BLaER1 treated with 17β-estradiol and CSF1 and Interleukin-3, amounts not matched to agents 10 nM and 100 nM (cell line): ENCODE measurements at regions not wholly inside any gene's neighbourhood (a gene's known extent, or its start where the extent isn't known, plus 50 kb on each side); places are given as distances from the start of the nearest gene placed in this dataset.

Source experiments
- H3K27ac ChIP-seq, 11 experiments: shearing (Covaris generic); formaldehyde crosslinking; 2 replicates each; pipeline ENCODE4 v1.8.1; 2022
- H3K27me3 ChIP-seq, 11 experiments: shearing (Covaris generic); formaldehyde crosslinking; 2 replicates each; pipeline ENCODE4 v1.8.1; 2022
- H3K36me3 ChIP-seq, 11 experiments: shearing (Covaris generic); formaldehyde crosslinking; 2 replicates each; pipeline ENCODE4 v1.8.1; 2022
- H3K4me1 ChIP-seq, 10 experiments: shearing (Covaris generic); formaldehyde crosslinking; 2 replicates each; pipeline ENCODE4 v1.8.1; 2022
- H3K4me2 ChIP-seq, 11 experiments: shearing (Covaris generic); formaldehyde crosslinking; 2 replicates each; pipeline ENCODE4 v1.8.1; 2022
- H3K4me3 ChIP-seq, 10 experiments: shearing (Covaris generic); formaldehyde crosslinking; 2 replicates each; pipeline ENCODE4 v1.8.1; 2022
- H3K9ac ChIP-seq, 11 experiments: shearing (Covaris generic); formaldehyde crosslinking; 2 replicates each; pipeline ENCODE4 v1.8.1; 2022
- H3K9me3 ChIP-seq, 11 experiments: shearing (Covaris generic); formaldehyde crosslinking; replicated peaks in 1 of 11; 2 replicates each; pipeline ENCODE4 v1.8.1; 2022
- H4K20me1 ChIP-seq, 11 experiments: shearing (Covaris generic); formaldehyde crosslinking; 2 replicates each; pipeline ENCODE4 v1.8.1; 2022
- Cebpa-rat ChIP-seq, 11 experiments: shearing (Covaris generic); IDR thresholded peaks; 2 replicates each; pipeline ENCODE4 v1.8.1; 2022

DNA sequence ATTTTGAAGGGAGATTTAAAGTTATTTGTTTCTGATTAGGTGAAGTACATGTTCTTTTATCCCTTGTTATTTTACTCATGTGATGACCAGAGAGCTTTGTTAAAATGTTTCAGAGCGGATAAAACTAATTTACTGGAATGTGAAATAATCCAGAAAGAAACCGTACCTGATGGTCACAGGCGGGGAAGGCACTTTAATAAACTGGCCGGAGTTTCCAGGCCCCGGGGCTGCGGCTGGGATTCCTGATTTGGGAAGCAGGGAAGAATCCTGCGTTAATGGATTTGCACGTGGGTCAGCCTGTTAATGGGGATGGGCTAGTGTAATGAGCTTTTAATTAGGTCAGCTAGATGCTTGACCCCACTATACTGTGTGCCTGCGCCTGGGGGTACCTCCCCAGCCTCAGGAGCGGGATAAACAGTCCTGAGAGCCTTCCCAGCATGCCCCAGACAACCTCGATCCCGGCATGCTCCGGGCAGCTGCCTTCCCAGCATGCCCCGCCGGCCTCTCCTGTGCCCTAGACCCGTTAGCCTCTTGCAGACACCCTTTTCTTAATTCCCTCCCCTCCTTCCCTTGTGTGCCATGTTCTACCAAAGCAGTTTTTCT, 208.6 kb upstream of the CDKN3 start:
- no peak for TF ChIP-seq Cebpa-rat (IDR thresholded peaks at IDR 0.05)
- Histone ChIP-seq H3K9me3 (no peaks in the 10 kb centered on the region), H3K9ac (no peak overlapping the region), H3K4me3 (no peak overlapping the region), H3K4me2 (no peak overlapping the region), H3K27ac (no peak overlapping the region), H4K20me1 (no peaks in the 10 kb centered on the region), H3K27me3 (no peaks in the 10 kb centered on the region), H3K36me3 (no peaks in the 10 kb centered on the region), H3K4me1 (peaks cover 7 to 12% (median 10%) of the 10 kb centered on the region in 10 experiments; a peak in 19 of 20 replicates)

DNA sequence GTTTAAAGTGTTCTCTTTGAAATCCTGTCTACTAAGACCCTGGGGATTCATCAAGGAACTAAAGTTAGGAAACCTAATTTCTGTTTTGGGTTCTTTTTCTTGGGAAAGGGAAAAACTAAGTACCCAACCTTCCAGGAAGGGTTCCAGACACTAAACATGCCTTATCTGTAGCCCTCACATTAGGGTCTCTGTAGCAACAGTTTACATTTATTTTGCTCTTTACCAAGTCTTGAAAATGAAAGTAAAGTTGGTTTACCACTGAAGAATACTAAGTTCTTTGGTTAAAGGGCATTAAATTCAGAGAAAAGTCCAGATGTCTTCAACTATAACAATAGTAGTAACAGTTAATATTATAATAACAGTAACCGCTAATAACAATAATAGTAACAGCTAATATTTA, 207.5 kb upstream of the CDKN3 start:
- H3K27me3 ChIP-seq: no peaks in the 10 kb centered on the region
- peaks cover 7 to 12% (median 10%) of the 10 kb centered on the region in 10 experiments; a peak in 19 of 20 replicates for H3K4me1 ChIP-seq
- no peaks in the 10 kb centered on the region for H3K9me3 ChIP-seq
- TF ChIP-seq Cebpa-rat (IDR thresholded peaks at IDR 0.05): no peak
- H3K4me3 ChIP-seq: no peak overlapping the region
- H3K27ac ChIP-seq: peak overlapping the region in 2 of 11 experiments; percentile 15 to 43; a peak in 2 of 22 replicates
- peak overlapping the region; percentile 1 to 57 (median 45); a peak in 18 of 22 replicates for H3K4me2 ChIP-seq
- H4K20me1 ChIP-seq: no peaks in the 10 kb centered on the region
- H3K9ac ChIP-seq: no peak overlapping the region
- H3K36me3 ChIP-seq: no peaks in the 10 kb centered on the region

GRCh38 chr14:54189748-54190354, 207.0 kb upstream of the CDKN3 start:
- Histone ChIP-seq H3K4me3 (no peak overlapping the region), H3K9me3 (no peaks in the 10 kb centered on the region), H3K27me3 (no peaks in the 10 kb centered on the region), H3K36me3 (no peaks in the 10 kb centered on the region), H3K4me2 (peak overlapping the region; percentile 1 to 57 (median 45); a peak in 18 of 22 replicates), H3K4me1 (peaks cover 7 to 12% (median 10%) of the 10 kb centered on the region in 10 experiments; a peak in 19 of 20 replicates), H3K9ac (no peak overlapping the region), H4K20me1 (no peaks in the 10 kb centered on the region), H3K27ac (peak overlapping the region in 2 of 11 experiments; percentile 15 to 43; a peak in 1 of 22 replicates)
- no peak for TF ChIP-seq Cebpa-rat (IDR thresholded peaks at IDR 0.05)

DNA sequence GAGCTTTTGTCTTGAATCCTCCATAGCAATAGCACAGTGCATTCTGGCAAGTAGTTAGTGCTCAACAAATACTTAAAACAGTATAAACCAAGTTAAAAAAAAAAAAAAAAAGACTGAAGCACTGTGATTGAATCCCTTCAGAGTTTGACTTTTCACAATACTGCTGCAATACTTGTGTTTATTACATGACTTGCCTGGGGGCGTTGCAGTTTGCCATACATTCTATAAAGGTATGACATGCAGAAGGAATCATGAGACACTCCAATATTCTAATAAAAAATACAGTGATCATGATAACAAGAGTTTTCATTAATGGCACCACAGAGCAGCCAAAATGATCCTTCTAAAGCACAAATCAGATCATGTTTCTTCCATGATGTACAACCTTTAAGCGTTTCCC, 205.0 kb upstream of the CDKN3 start:
- no peak overlapping the region for H3K9ac ChIP-seq
- no peak overlapping the region for H3K4me3 ChIP-seq
- peaks cover 7 to 12% (median 10%) of the 10 kb centered on the region in 10 experiments; a peak in 19 of 20 replicates for H3K4me1 ChIP-seq
- H3K27ac ChIP-seq: no peak overlapping the region
- H3K9me3 ChIP-seq: no peaks in the 10 kb centered on the region
- TF ChIP-seq Cebpa-rat (IDR thresholded peaks at IDR 0.05): no peak
- no peaks in the 10 kb centered on the region for H3K36me3 ChIP-seq
- H3K4me2 ChIP-seq: no peak overlapping the region
- no peaks in the 10 kb centered on the region for H3K27me3 ChIP-seq
- H4K20me1 ChIP-seq: no peaks in the 10 kb centered on the region

GRCh38 chr14:54192610-54193009, 204.2 kb upstream of the CDKN3 start:
- Histone ChIP-seq H4K20me1 (no peaks in the 10 kb centered on the region), H3K4me1 (peaks cover 7 to 12% (median 10%) of the 10 kb centered on the region in 10 experiments; a peak in 19 of 20 replicates), H3K36me3 (no peaks in the 10 kb centered on the region), H3K9ac (no peak overlapping the region), H3K4me3 (no peak overlapping the region), H3K27me3 (no peaks in the 10 kb centered on the region), H3K9me3 (0 out of 22 replicates have a peak, but pooled peaks cover 0 to 4% (median 0%) of the 10 kb centered on the region in 11 experiments), H3K4me2 (no peak overlapping the region), H3K27ac (no peak overlapping the region)
- no peak for TF ChIP-seq Cebpa-rat (IDR thresholded peaks at IDR 0.05)

DNA sequence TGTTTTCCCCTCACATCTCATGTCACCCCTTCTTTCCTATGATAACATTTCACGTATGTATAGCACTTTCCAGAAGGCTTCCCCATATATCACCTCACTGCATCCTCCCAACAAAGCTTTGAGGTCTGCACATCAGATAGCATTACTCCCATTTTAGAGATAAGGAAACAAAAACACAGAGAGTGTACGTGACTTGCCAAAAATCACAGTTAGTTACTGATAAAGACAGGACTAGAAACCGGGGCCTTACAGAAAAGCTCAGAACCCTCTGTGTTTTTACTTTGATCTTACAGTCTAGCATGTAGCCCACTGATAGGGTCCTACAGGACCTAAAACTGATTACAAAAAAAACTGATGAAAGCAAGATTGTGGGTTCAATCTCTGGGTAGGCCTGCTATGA, 202.9 kb upstream of the CDKN3 start:
- H3K27me3 ChIP-seq: no peaks in the 10 kb centered on the region

DNA sequence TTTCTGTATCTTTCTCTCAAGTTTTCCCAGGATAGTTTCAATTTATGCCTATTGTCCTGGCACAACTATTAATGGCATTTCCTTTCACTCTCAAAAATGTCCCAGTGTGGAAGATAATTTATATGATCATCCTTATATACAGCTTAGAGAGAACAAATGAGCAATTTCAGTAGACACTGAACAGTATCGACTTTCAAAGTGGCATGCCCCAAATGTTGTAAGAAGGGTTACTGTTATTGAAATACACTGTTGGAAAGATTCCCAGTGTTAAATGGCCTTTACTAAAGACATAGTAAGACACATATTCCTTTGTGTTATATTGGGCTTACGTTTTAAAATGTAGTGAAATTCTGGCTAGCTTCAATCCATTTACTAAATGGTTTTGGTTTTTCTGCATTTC, 202.3 kb upstream of the CDKN3 start:
- Histone ChIP-seq H4K20me1 (no peaks in the 10 kb centered on the region), H3K4me1 (peaks cover 4 to 7% (median 5%) of the 10 kb centered on the region in 10 experiments; a peak in 19 of 20 replicates)
- no peak for TF ChIP-seq Cebpa-rat (IDR thresholded peaks at IDR 0.05)

More for the DNA sequence above, 202.9 kb upstream of the CDKN3 start:
- no peaks in the 10 kb centered on the region for H4K20me1 ChIP-seq
- H3K9me3 ChIP-seq: peaks cover 8 to 15% (median 9%) of the 10 kb centered on the region in 11 experiments; a peak in 20 of 22 replicates
- H3K27ac ChIP-seq: no peak overlapping the region
- no peak overlapping the region for H3K4me2 ChIP-seq
- no peaks in the 10 kb centered on the region for H3K36me3 ChIP-seq
- no peak overlapping the region for H3K9ac ChIP-seq
- peaks cover 7 to 12% (median 10%) of the 10 kb centered on the region in 10 experiments; a peak in 19 of 20 replicates for H3K4me1 ChIP-seq
- no peak overlapping the region for H3K4me3 ChIP-seq
- no peak for TF ChIP-seq Cebpa-rat (IDR thresholded peaks at IDR 0.05)

DNA sequence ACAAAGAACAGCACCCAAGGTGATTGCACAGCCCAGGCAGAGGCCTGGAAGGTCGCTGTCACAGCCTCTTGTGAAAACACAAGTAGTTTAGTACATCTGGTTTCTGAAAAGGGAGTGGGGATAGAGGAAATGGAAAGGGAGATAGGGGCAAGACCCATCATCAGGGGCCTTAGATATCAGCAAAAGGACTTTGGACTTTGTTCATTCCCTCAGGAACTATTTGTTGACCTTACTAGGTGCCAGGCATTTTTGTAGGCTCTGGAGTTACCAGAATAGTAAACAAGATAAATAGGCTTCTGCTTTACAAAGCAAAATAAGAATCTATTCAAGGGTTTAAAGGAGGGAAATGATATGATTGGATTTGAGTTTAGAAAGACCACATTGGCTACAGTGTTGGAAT, 199.4 kb upstream of the CDKN3 start:
- Histone ChIP-seq H4K20me1 (no peaks in the 10 kb centered on the region), H3K9me3 (peaks cover 31 to 42% (median 38%) of the 10 kb centered on the region in 11 experiments), H3K9ac (no peak overlapping the region), H3K4me3 (no peak overlapping the region), H3K4me1 (no peaks in the 10 kb centered on the region), H3K4me2 (no peak overlapping the region), H3K27me3 (no peaks in the 10 kb centered on the region), H3K27ac (no peak overlapping the region), H3K36me3 (no peaks in the 10 kb centered on the region)
- no peak for TF ChIP-seq Cebpa-rat (IDR thresholded peaks at IDR 0.05)

More for the DNA sequence above, 202.3 kb upstream of the CDKN3 start:
- Histone ChIP-seq H3K27me3 (no peaks in the 10 kb centered on the region), H3K9me3 (peaks cover 11 to 20% (median 14%) of the 10 kb centered on the region in 11 experiments; a peak in 20 of 22 replicates), H3K4me3 (no peak overlapping the region), H3K4me2 (no peak overlapping the region), H3K27ac (no peak overlapping the region), H3K36me3 (no peaks in the 10 kb centered on the region), H3K9ac (no peak overlapping the region)

GRCh38 chr14:54200726-54201125, 196.1 kb upstream of the CDKN3 start:
- Histone ChIP-seq H3K4me1 (no peaks in the 10 kb centered on the region), H3K27me3 (no peaks in the 10 kb centered on the region), H3K4me3 (no peak overlapping the region), H3K36me3 (no peaks in the 10 kb centered on the region), H3K9me3 (peaks cover 33 to 56% (median 44%) of the 10 kb centered on the region in 11 experiments), H3K4me2 (no peak overlapping the region), H4K20me1 (no peaks in the 10 kb centered on the region), H3K9ac (no peak overlapping the region), H3K27ac (no peak overlapping the region)
- no peak for TF ChIP-seq Cebpa-rat (IDR thresholded peaks at IDR 0.05)
